HCT116 (cell line): ENCODE measurements at regions not wholly inside any gene's neighbourhood (a gene's known extent, or its start where the extent isn't known, plus 50 kb on each side); places are given as distances from the start of the nearest gene placed in this dataset.

Experiments
- ATAC-seq: fragments of 200-7000 bp; cut with Tn5 transposase; 2 replicates; pipeline ENCODE4 v1.9.1; 2020; ENCODE audit warnings: mild to moderate bottlenecking, moderate library complexity
- BruUV-seq: library from RNA; stranded (reverse); fragments of 400-500 nt; replicated peaks from 2 replicates; lab custom pipeline; 2021; lab: Mats Ljungman, UMichigan
- CTCF ChIA-PET: fragments of 300-600 bp; sonication (Branson Sonifier 250); formaldehyde crosslinking; loops from one replicate; lab custom pipeline; 2021; ENCODE audit warnings: antibody characterized with exemption; lab: Charles Lee
- POLR2A ChIA-PET: fragments of 300-600, 350-600 bp; sonication (Branson Sonifier 250); formaldehyde crosslinking; loops from one replicate; lab custom pipeline; 2021; ENCODE audit warnings: antibody characterized with exemption; lab: Charles Lee
- RAD21 ChIA-PET, 2 experiments: fragments of 300-600 bp; sonication (Branson Sonifier 250); formaldehyde crosslinking; loops; one replicate each; lab custom pipeline; 2023; ENCODE audit warnings: low total read pairs in 2 of 2; ENCODE audit not compliant: uncharacterized antibody in 2 of 2, unreplicated experiment in 2 of 2, low non-redundant PET in 1 of 2; lab: Charles Lee
- DNase-seq: peaks from one replicate; pipeline ENCODE4 v3.0.0-alpha.2; 2010; ENCODE audit warnings: low read depth, low spot score
- H2AFZ ChIP-seq: fragments of 200-600 bp; shearing (Covaris generic), sonication (generic); 2 replicates; pipeline ENCODE4 v1.6.1; 2017; ENCODE audit warnings: low read depth, mixed run types, mixed read lengths, antibody characterized with exemption, low read length; ENCODE audit not compliant: poor library complexity, severe bottlenecking
- H3K27ac ChIP-seq: 2 replicates; pipeline ENCODE4 v1.5.1; 2012; ENCODE audit warnings: low read depth, low read length
- H3K27me3 ChIP-seq: fragments of 200-600 bp; sonication (generic); 2 replicates; pipeline ENCODE4 v1.6.1; 2016; ENCODE audit warnings: mixed run types, low read length, mixed read lengths; ENCODE audit not compliant: insufficient read depth
- H3K36me3 ChIP-seq, 2 experiments: fragments of 200-500 bp in 1 of 2; fragments of 200-600 bp in 1 of 2; sonication (Bioruptor generic) in 1 of 2; sonication (generic) in 1 of 2; 2 replicates each; pipeline versions ENCODE4 v1.5.1 to v1.6.1; 2014 to 2016; ENCODE audit warnings: low read length in 2 of 2, inconsistent platforms in 1 of 2, mixed read lengths in 1 of 2, mixed run types in 1 of 2; ENCODE audit not compliant: insufficient read depth in 2 of 2, control insufficient read depth in 1 of 2
- H3K4me1 ChIP-seq, 2 experiments: fragments of 200-600 bp in 1 of 2; sonication (generic) in 1 of 2; 2 replicates each; pipeline versions ENCODE4 v1.5.1 to v1.6.1; 2012 to 2017; ENCODE audit warnings: low read length in 2 of 2, inconsistent platforms in 1 of 2, mild to moderate bottlenecking in 1 of 2, mixed read lengths in 1 of 2, mixed run types in 1 of 2, moderate library complexity in 1 of 2; ENCODE audit not compliant: insufficient read depth in 2 of 2, control insufficient read depth in 1 of 2
- H3K4me2 ChIP-seq: fragments of 200-600 bp; sonication (generic); 2 replicates; pipeline ENCODE4 v1.6.1; 2017; ENCODE audit warnings: mixed run types, low read length, mixed read lengths
- H3K4me3 ChIP-seq, 2 experiments: fragments of 200-600 bp in 1 of 2; sonication (generic) in 1 of 2; replicated peaks in 1 of 2; 2 replicates each; pipeline ENCODE4 v1.5.1; 2011 to 2016; ENCODE audit warnings: low read length in 2 of 2, control low read depth in 1 of 2, low read depth in 1 of 2, mild to moderate bottlenecking in 1 of 2, mixed read lengths in 1 of 2, mixed run types in 1 of 2
- H3K79me2 ChIP-seq: fragments of 200-600 bp; sonication (generic); 2 replicates; pipeline ENCODE4 v1.6.1; 2017; ENCODE audit warnings: mild to moderate bottlenecking, mixed run types, low read length, moderate library complexity, mixed read lengths; ENCODE audit not compliant: insufficient read depth
- H3K9ac ChIP-seq: fragments of 200-600 bp; sonication (generic); 2 replicates; pipeline ENCODE4 v1.6.1; 2016; ENCODE audit warnings: low read length, mixed read lengths
- H3K9me2 ChIP-seq: fragments of 200-600 bp; sonication (generic), shearing (Covaris generic); 2 replicates; pipeline ENCODE4 v1.6.1; 2017; ENCODE audit warnings: mixed run types, mild to moderate bottlenecking, moderate library complexity; ENCODE audit not compliant: insufficient read depth
- H3K9me3 ChIP-seq, 2 experiments: fragments of 200-500 bp in 1 of 2; fragments of 200-600 bp in 1 of 2; sonication (Bioruptor generic) in 1 of 2; sonication (generic) in 1 of 2; 2 replicates each; pipeline ENCODE4 v1.6.1; 2014 to 2017; ENCODE audit warnings: low read length in 2 of 2, mixed read lengths in 2 of 2, inconsistent platforms in 1 of 2, low read depth in 1 of 2, mild to moderate bottlenecking in 1 of 2, mixed run types in 1 of 2, moderate library complexity in 1 of 2; ENCODE audit not compliant: control insufficient read depth in 1 of 2, insufficient read depth in 1 of 2
- H4K20me1 ChIP-seq: fragments of 200-600 bp; sonication (generic), shearing (Covaris generic); 2 replicates; pipeline ENCODE4 v1.6.1; 2017; ENCODE audit warnings: mixed run types, mild to moderate bottlenecking, moderate library complexity; ENCODE audit not compliant: insufficient read depth
- RAD21 ChIP-seq: IDR thresholded peaks from 2 replicates; pipeline ENCODE4 v1.6.1; 2012; ENCODE audit warnings: low read depth, mild to moderate bottlenecking
- SRF ChIP-seq: IDR thresholded peaks from 2 replicates; pipeline ENCODE4 v1.6.1; 2012; ENCODE audit warnings: low read depth
- intact Hi-C: fragments of 100-400 bp; cut with micrococcal nuclease; formaldehyde crosslinking; loops from 2 replicates; pipeline ENCODE4 v1.10.0; 2022
- TF ChIP-seq, protein P1 (sequence below), 3 experiments: fragments of 200-600 bp in 1 of 3; sonication (generic) in 1 of 3; IDR thresholded peaks in 2 of 3; conservative IDR thresholded peaks in 1 of 3; 2 replicates each; pipeline ENCODE4 v1.5.1; 2012 to 2017; ENCODE audit warnings: low read depth in 2 of 3, low read length in 2 of 3, antibody characterized with exemption in 1 of 3, borderline replicate concordance in 1 of 3, control low read depth in 1 of 3, mild to moderate bottlenecking in 1 of 3, mixed read lengths in 1 of 3, mixed run types in 1 of 3, moderate library complexity in 1 of 3; ENCODE audit not compliant: insufficient read depth in 1 of 3

DNA sequence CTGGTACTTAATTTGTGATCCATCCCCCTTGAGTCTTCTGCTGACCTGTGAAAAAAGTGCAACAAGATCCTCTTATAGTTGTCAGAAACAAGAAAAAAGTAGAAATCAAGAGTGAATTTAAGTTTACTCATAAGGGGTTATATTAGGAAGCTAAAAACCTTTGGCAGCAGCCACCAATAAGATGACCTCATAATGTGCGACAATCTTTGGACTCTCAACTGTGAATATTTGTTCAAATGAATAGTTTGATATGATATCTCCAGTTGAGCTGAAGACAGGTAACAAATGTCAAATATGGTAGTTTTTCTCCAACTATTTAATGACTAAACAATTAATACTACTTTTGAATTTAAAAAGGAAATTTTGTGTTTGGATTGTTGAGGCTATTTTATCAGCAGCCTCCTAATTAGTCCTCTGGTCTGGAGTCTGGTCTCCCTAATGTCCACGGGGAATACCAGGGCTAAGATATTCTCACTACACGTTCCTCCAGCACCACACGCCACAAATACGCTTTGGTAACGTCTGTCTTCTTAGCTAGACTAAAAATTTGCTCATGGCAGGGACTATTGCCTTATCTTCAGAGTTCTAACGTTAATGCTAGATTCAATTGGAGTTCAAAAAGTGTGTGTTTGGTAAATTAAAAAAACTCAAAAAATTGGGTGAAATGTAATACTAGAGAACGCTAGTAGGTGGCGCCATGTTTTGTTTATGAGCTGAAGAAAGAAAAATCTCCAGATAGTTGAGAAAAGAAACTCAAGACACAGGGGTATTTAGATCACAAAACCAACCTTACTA, 51.0 kb upstream of the PDX1 start:
- Histone ChIP-seq H2AFZ (peak overlapping the region; percentile 88), H3K4me1 (peaks cover 0 to 6% of the 10 kb centered on the region in 2 experiments; a peak in 1 of 4 replicates), H3K9me3 (no peaks in the 10 kb centered on the region), H3K79me2 (no peaks in the 10 kb centered on the region), H3K9ac (no peak overlapping the region), H3K9me2 (no peaks in the 10 kb centered on the region), H3K27me3 (no peaks in the 10 kb centered on the region), H3K27ac (no peak overlapping the region), H3K4me2 (peak overlapping the region; percentile 38), H3K36me3 (no peaks in the 10 kb centered on the region), H4K20me1 (no peaks in the 10 kb centered on the region), H3K4me3 (peak overlapping the region in 1 of 2 experiments; percentile 5; a peak in 1 of 4 replicates)
- TF ChIP-seq, protein P1, sequence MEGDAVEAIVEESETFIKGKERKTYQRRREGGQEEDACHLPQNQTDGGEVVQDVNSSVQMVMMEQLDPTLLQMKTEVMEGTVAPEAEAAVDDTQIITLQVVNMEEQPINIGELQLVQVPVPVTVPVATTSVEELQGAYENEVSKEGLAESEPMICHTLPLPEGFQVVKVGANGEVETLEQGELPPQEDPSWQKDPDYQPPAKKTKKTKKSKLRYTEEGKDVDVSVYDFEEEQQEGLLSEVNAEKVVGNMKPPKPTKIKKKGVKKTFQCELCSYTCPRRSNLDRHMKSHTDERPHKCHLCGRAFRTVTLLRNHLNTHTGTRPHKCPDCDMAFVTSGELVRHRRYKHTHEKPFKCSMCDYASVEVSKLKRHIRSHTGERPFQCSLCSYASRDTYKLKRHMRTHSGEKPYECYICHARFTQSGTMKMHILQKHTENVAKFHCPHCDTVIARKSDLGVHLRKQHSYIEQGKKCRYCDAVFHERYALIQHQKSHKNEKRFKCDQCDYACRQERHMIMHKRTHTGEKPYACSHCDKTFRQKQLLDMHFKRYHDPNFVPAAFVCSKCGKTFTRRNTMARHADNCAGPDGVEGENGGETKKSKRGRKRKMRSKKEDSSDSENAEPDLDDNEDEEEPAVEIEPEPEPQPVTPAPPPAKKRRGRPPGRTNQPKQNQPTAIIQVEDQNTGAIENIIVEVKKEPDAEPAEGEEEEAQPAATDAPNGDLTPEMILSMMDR (IDR thresholded peaks at IDR 0.05 in 2 of 3, conservative IDR thresholded peaks at IDR 0.05 in 1 of 3; ENCODE audit: borderline replicate concordance in 1 of 3, insufficient read depth in 1 of 3, low read depth in 2 of 3, low read length in 2 of 3) = peak; percentile 34 to 68 (median 52); a peak in 5 of 6 replicates
- no peak for TF ChIP-seq SRF
- peak; percentile 29 for TF ChIP-seq RAD21
- RAD21 ChIA-PET = interaction anchor here (0.7 to 1.1 kb wide), 3 partner anchors 11 to 85 kb away, joined by 3 to 8 read pairs (median 3); no protein-coding TSS in a partner anchor
- ATAC-seq (peak; percentile 53; the same call in 1 of the 2 replicates), DNase-seq (peak; percentile 7)
- POLR2A ChIA-PET = no interaction called here
- CTCF ChIA-PET = interaction anchor here (0.7 to 3.5 kb wide), 12 partner anchors 9 to 922 kb away, joined by 3 to 34 read pairs (median 4); no protein-coding TSS in a partner anchor
- intact Hi-C loops = no loop called here
- BruUV-seq = no TSS peak
